ENCODE measurements at regions not wholly inside any gene's neighbourhood (a gene's known extent, or its start where the extent isn't known, plus 50 kb on each side); places are given as distances from the start of the nearest gene placed in this dataset.

GRCh38 chr20:17849901-17850683 is 118.5 kb downstream of the SNX5 start:
- TF ChIP-seq POLR2AphosphoS5 (IDR thresholded peaks at IDR 0.05) (no peak), EZH2 (IDR thresholded peaks at IDR 0.05; ENCODE audit: borderline replicate concordance, insufficient read depth, low read length, poor library complexity, severe bottlenecking) (no peak), SMC3 (conservative IDR thresholded peaks at IDR 0.05; ENCODE audit: poor library complexity) (no peak), MXI1 (conservative IDR thresholded peaks at IDR 0.05; ENCODE audit: poor library complexity, severe bottlenecking) (no peak)
- TF ChIP-seq, protein P1, sequence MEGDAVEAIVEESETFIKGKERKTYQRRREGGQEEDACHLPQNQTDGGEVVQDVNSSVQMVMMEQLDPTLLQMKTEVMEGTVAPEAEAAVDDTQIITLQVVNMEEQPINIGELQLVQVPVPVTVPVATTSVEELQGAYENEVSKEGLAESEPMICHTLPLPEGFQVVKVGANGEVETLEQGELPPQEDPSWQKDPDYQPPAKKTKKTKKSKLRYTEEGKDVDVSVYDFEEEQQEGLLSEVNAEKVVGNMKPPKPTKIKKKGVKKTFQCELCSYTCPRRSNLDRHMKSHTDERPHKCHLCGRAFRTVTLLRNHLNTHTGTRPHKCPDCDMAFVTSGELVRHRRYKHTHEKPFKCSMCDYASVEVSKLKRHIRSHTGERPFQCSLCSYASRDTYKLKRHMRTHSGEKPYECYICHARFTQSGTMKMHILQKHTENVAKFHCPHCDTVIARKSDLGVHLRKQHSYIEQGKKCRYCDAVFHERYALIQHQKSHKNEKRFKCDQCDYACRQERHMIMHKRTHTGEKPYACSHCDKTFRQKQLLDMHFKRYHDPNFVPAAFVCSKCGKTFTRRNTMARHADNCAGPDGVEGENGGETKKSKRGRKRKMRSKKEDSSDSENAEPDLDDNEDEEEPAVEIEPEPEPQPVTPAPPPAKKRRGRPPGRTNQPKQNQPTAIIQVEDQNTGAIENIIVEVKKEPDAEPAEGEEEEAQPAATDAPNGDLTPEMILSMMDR (IDR thresholded peaks at IDR 0.05; ENCODE audit: poor library complexity, severe bottlenecking), result no peak

Measured in neural cell (in vitro differentiated cells).